Upper lobe of left lung (tissue), 4 donors: ENCODE measurements at regions not wholly inside any gene's neighbourhood (a gene's known extent, or its start where the extent isn't known, plus 50 kb on each side); places are given as distances from the start of the nearest gene placed in this dataset.

ENCODE experiments used
- EP300 ChIP-seq, 4 donors: sonication (generic); formaldehyde crosslinking; IDR thresholded peaks; one replicate each; pipeline ENCODE4 v1.5.1; 2017; ENCODE audit warnings: antibody characterized with exemption in 4 of 4, control low read depth in 2 of 4
- POLR2AphosphoS5 ChIP-seq, 2 donors: sonication (generic); formaldehyde crosslinking; IDR thresholded peaks; one replicate each; pipeline ENCODE4 v1.5.1; 2017; ENCODE audit warnings: antibody characterized with exemption in 2 of 2
- TF ChIP-seq, protein P1 (sequence below), 6 experiments: fragments of 450-650 bp in 4 of 6; fragments of 200-600 bp in 2 of 6; sonication (generic) in 2 of 6; IDR thresholded peaks; one replicate each; pipeline ENCODE4 v1.5.1; 2016 to 2019; ENCODE audit warnings: antibody characterized with exemption in 6 of 6

DNA sequence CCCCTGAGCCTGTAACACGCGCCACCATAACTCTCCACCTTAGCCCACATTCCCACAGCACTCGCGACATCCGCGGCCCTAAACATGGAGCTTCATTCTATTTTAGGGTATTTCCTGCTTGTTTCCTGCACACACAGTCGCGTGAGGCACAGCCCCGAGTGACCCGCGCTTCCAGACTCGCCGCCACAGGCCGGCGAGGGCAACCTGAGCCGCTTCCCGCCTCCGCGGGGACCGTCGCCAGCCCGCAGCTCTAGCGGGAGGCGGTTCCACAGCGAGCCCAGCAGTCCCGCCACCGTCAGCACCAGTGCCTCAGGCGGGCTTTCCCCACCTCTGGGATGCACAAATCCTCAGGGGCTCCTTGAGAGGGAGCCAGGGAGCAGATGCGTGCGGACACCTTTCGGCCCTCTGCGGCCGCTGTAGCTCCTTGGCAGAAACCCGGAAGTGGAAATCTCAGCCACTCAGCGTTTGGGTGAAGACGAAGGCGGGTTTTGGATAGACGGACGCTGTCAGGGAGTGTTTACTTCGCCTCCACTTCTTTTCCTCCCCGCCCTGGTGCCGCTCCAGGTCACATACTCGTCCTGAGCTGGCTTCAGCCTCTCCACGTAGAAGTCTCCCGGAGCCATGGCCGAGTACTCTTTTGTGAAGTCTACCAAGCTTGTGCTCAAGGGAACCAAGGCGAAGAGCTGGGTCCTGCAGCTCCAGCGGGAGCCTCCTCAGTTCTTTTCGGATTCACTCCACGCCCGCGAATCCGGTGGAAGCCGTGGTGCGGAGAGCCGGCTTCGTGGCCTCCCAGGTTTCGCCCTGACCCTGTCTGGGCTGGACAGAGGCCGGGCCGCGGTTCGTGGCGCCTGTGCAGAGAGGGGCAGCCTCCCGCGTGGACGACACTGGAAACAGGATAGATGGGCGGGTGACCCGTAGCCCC, 2177.4 kb upstream of the DEFB115 start:
- TF ChIP-seq, protein P1, sequence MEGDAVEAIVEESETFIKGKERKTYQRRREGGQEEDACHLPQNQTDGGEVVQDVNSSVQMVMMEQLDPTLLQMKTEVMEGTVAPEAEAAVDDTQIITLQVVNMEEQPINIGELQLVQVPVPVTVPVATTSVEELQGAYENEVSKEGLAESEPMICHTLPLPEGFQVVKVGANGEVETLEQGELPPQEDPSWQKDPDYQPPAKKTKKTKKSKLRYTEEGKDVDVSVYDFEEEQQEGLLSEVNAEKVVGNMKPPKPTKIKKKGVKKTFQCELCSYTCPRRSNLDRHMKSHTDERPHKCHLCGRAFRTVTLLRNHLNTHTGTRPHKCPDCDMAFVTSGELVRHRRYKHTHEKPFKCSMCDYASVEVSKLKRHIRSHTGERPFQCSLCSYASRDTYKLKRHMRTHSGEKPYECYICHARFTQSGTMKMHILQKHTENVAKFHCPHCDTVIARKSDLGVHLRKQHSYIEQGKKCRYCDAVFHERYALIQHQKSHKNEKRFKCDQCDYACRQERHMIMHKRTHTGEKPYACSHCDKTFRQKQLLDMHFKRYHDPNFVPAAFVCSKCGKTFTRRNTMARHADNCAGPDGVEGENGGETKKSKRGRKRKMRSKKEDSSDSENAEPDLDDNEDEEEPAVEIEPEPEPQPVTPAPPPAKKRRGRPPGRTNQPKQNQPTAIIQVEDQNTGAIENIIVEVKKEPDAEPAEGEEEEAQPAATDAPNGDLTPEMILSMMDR (IDR thresholded peaks at IDR 0.05): peak in 1 of 6 experiments; percentile 32
- no peak for TF ChIP-seq EP300 (IDR thresholded peaks at IDR 0.05)
- no peak for TF ChIP-seq POLR2AphosphoS5 (IDR thresholded peaks at IDR 0.05)
